A673 (cell line): ENCODE measurements at regions not wholly inside any gene's neighbourhood (a gene's known extent, or its start where the extent isn't known, plus 50 kb on each side); places are given as distances from the start of the nearest gene placed in this dataset.

Source experiments
- EZH2 ChIP-seq: fragments of 200-600 bp; sonication (generic); IDR thresholded peaks from 2 replicates; pipeline ENCODE4 v1.6.1; 2017; ENCODE audit warnings: borderline replicate concordance, low read depth, mild to moderate bottlenecking, mixed read lengths, antibody characterized with exemption, low read length; ENCODE audit not compliant: poor library complexity, severe bottlenecking
- TF ChIP-seq, protein P1 (sequence below): fragments of 300-800, 200-600 bp; sonication (generic); conservative IDR thresholded peaks from 2 replicates; pipeline ENCODE4 v1.5.1; 2017; ENCODE audit warnings: low read depth, mild to moderate bottlenecking, antibody characterized with exemption, low read length, moderate library complexity, mixed read lengths

DNA sequence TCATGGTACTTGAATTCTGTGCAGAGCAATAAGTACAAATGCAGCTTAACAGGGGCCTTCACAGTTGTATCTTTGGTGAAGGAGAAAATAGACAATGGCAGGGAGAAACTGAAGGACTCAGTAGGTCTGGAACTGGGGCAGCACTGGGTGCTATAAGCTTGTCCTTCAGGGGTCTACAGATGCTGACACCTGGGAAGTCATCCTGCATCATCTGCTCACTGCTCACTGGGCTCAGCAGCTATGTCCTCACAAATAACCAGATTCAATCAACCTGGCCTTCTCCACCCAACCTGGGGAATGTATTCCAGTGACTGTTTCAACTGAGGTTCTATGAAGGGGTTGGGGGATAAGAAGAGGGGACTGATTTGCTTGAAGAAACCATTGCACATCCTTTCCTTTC is 117.0 kb downstream of the ZNF280B start:
- TF ChIP-seq, protein P1, sequence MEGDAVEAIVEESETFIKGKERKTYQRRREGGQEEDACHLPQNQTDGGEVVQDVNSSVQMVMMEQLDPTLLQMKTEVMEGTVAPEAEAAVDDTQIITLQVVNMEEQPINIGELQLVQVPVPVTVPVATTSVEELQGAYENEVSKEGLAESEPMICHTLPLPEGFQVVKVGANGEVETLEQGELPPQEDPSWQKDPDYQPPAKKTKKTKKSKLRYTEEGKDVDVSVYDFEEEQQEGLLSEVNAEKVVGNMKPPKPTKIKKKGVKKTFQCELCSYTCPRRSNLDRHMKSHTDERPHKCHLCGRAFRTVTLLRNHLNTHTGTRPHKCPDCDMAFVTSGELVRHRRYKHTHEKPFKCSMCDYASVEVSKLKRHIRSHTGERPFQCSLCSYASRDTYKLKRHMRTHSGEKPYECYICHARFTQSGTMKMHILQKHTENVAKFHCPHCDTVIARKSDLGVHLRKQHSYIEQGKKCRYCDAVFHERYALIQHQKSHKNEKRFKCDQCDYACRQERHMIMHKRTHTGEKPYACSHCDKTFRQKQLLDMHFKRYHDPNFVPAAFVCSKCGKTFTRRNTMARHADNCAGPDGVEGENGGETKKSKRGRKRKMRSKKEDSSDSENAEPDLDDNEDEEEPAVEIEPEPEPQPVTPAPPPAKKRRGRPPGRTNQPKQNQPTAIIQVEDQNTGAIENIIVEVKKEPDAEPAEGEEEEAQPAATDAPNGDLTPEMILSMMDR, result no peak
- no peak for TF ChIP-seq EZH2
